GM21360 (cell line): ENCODE measurements at regions not wholly inside any gene's neighbourhood (a gene's known extent, or its start where the extent isn't known, plus 50 kb on each side); places are given as distances from the start of the nearest gene placed in this dataset.
"Not testable (repeated sequence)": the region's sequence is repeated elsewhere in the genome, so short reads cannot be mapped to it uniquely, and the experiment has no call there.

Experiments
- ATAC-seq: cut with Tn5 transposase; IDR thresholded peaks from one replicate; pipeline ENCODE4 v1.9.1; 2021; ENCODE audit warnings: mild to moderate bottlenecking, moderate library complexity; ENCODE audit not compliant: unreplicated experiment

DNA sequence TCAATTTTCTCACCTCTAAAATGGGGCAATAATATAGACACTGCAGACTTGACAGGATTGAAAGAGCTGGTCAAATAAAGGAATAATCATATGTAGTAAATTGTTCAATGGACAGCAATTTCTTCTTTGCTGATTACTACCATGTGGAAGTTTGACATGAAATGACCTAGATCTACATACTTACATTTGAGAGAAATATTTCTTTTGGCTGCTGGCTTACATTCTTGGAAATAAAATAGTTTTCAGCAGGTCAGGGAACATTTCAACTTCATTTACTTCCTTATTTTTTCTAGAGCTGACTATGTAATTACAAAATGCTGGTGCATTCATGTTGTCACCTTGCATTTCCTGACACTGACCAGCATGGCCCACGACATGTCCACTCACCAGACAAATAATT lies 294.6 kb upstream of the MIR17HG start:
- no peak for ATAC-seq

DNA sequence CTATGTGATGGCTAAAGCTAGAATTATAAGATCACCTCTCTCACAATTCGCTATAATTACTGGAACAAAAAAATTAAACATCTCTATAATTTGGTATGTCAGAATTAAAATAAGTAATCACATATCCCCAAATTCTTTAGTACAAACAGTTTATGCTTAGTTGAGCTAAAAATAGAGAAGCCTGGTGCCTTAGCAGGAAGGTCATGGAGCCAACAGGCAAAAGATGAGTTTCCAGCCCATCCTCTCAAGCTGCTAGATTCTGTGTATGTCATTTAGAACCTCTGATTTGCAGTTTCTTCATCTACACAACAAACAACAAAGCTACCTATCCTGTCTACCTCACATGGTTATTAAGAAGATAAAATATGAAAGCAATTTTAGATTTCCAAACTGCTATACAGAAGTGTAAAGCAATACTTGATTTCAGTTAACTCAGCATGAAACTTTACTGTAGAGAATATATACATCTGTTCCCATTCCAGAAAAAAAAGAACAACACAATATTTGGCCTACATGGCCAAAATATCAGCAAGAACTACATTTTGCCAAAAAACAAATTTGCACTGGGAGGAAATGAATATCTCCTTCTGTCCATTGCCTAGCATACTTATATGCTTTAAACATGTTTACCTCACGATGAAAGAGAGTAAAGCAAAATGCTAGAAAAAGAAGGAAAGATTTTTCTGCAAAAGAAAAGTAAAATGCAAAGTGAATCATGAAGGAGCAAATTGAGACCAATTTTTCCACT lies 294.0 kb upstream of the MIR17HG start:
- ATAC-seq: no peak

DNA sequence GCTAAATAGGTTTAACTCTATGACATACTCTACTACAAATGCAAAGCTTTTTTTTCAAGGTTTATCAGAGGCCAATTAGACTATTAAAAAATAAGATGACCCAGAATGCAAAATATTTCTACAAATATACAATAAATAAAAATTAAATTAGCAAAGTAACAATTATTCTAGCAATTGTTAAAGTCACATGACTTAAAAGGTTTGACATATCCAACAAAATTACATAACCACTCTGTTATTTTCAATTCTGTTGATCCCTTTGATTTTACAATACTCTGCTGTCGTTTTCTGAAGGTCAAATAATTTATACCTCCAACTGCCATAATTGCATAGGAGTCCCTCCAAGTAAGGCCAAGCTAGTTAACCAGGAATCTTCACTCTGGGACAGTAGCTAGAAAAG lies 292.6 kb upstream of the MIR17HG start:
- ATAC-seq: no peak

DNA sequence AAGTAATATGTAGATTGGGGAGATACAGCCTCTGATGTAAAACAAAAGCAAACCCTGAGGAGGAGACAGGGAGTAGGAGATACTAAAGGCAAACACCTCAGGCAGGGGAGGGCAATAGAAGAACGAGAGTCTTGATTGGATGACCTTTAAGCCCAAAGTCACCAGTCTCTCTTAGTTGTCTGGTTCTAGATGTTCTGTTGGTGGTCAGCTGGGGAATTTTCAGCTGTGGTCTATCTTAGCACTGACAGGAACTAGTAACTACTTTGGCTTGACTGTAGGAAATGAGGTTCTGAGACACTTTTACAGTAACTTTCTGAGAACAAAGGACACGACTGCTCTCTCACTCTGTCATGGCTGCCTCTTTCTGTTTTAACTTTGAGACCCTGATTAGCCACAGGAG lies 290.7 kb upstream of the MIR17HG start:
- ATAC-seq: peak; percentile 80

DNA sequence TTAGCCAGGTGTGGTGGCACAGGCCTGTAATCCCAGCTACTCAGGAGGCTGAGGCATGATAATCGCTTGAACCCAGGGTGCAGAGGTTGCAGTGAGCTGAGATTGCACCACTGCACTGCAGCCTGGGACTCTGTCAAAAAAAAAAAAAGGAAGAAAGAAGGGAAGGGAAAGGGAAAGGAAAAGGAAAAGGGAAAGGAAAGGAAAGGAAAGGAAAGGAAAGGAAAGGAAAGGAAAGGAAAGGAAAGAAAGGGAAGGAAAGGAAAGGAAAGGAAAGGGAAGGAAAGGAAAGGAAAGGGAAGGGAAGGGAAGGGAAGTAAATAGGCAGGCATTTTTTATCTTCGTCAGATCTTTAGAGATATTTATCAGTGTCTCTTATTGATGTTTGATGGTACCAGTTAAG lies 290.0 kb upstream of the MIR17HG start:
- ATAC-seq: not testable (repeated sequence)

DNA sequence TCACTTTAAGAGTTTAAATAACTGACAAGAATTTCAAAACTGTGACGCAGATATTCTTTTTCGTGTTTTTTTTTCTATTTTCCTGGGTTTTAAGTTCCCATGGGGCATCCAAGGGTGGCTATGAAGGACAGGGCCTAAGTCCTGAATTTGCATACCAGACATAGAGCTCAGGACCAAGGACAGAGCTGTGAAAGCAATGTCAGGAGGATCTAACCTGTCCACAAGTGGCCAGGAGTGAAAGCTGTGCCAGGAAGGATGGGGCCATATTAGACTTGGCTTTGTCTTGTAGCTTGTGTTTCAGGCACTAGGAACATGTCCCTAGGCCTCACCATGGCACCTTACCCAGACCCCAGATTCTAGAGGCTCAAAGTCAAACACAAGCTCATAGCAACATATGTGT lies 289.4 kb upstream of the MIR17HG start:
- no peak for ATAC-seq

DNA sequence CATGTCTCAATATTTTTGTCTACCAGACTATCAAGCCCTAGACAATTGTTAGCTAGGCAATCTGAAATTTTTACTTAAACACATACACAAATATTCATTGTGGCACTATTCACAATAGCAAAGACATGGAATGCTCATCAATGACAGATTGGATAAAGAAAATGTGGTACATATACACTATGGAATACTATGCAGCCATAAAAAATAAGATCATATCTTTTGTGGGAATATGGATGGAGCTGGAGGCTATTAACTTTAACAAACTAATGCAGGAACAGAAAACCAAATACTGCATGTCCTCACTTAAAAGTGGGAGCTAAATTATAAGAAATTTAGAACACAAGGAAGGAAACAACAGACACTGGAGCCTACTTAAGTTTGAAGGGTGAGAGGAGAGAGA lies 288.6 kb upstream of the MIR17HG start:
- ATAC-seq: no peak

DNA sequence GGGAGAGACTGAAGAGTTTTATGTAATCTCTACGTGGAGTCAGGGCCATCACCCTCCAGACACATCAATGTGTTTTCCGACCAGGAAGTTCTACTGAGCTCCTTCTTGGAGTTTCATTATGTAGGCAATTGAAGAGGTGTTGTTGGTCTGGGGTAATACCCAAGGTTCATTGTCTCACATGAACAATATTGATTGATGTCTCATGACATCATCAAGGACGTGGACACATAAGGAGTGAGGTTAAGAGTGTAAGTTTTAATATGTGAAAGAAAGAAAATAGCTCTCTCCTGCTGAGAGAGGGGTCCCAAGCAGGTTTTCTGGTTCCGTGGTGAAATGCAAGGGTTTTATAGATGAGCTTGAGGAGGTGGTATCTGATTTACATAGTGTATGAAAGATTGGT lies 280.7 kb upstream of the MIR17HG start:
- ATAC-seq: no peak

DNA sequence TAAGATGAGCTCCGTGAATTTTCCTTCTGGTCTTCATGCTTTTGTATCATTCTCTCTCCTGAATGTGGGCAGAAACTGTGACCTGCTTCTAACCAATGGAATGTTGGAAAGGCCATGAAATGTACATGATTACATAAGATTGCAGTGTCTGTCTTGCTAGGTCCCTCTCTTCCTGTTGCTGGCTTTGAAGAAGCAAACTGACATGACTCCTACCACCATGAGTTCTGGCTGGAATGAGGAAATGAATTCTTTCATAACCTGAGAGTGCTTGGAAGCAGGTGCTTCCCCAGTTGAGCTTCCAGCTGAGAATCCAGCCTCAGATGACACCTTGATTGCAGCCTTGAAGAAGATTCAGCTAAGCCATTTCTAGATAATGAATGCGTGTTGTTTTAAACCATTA lies 275.0 kb upstream of the MIR17HG start:
- ATAC-seq: no peak

DNA sequence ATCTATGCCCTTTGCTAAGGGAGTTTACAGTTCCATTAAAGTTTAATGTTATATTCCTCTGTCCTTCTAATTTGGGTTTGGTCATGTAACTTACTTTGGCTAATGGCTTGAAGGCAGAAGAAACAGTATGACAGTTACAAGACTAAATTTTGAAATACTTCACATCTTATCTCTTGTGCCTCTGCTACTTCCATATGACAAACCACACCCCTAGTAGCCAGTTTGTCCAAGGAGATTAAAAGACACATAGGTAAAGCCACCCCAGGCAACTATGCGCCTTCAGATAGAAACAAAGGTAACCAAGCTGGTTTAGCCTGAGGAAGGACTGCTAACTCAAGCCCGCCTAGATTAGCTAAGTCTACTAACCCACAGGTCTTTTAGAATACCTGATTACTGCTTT lies 273.4 kb upstream of the MIR17HG start:
- no peak for ATAC-seq

DNA sequence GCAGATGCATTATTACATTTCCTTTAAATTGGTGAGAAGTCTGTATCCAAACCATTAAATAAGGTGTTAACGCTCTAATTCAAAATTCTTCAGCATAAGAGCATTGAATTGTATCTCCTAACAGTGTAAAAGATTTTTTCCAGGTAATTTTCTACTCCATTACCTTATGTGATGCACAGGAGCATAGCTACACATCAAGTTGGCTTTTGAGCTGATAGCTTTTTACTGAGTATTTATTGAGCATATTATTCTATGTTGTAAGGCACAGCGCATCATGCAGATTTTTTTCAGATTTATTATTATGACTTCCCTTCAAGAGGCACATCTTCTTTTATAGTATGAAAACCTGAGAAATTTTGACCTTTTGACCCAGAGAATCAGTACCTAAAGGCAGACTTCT lies 270.7 kb upstream of the MIR17HG start:
- ATAC-seq: no peak

DNA sequence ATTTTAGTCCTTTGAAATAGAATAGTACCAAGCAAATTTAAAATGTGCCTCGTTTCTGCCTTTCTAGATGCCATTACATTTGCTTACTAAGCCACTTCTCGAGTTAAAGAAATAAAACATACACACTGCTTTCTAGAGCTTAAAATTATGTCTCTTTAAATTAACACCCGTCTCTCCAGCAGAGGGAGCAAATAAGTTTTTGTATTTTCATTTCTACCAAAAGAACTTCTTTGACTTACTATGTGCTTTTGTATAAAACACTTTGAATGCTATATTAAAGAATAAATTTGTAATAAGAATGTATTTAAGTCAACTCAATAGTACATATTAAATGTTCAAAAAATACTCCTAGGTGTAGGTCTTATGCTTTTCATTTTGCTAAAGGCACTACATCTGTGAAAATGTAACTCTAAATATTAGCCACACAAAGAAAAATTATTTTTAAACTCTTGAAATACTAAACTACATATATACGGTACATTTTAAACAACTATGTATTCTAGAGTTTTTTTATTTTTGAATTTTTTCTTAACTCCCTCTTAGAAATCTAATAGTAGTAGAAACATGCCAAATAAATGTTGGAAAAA lies 269.3 kb upstream of the MIR17HG start:
- no peak for ATAC-seq

DNA sequence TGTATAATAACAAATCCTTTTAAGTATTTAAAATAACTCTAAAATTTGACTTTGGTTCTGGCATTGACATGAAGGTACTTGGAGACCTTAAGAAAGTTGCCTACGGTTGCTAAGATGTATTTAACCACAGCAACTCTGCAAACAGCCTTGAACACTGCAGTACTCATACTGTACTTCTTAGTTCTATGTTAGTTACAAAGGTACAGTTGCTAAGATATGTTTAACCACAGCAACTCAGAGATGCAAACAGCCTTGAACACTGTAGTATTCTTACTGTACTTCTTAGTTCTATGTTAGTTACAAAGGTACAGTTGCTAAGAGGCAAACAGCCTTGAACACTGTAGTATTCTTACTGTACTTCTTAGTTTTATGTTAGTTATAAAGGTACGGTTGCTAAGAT lies 268.3 kb upstream of the MIR17HG start:
- no peak for ATAC-seq

DNA sequence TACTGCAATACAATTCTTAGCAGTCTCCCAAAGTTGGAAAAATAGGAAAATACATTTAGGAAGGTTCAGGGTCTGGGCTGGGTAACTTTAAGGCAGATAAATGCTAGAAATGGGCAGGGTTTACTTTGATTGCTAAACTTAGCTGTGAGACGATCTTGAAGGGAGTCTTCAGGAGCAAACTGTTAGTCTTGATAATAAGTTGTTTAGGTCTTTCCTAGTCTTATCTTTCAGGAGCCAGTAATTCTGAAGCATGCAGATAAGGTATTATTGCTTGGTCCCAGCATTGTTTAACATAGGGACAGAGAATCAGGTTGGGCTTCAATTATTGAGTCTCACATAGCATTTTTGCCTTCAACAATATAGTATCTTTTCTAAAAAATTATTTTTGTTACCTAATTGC lies 262.4 kb upstream of the MIR17HG start:
- no peak for ATAC-seq

DNA sequence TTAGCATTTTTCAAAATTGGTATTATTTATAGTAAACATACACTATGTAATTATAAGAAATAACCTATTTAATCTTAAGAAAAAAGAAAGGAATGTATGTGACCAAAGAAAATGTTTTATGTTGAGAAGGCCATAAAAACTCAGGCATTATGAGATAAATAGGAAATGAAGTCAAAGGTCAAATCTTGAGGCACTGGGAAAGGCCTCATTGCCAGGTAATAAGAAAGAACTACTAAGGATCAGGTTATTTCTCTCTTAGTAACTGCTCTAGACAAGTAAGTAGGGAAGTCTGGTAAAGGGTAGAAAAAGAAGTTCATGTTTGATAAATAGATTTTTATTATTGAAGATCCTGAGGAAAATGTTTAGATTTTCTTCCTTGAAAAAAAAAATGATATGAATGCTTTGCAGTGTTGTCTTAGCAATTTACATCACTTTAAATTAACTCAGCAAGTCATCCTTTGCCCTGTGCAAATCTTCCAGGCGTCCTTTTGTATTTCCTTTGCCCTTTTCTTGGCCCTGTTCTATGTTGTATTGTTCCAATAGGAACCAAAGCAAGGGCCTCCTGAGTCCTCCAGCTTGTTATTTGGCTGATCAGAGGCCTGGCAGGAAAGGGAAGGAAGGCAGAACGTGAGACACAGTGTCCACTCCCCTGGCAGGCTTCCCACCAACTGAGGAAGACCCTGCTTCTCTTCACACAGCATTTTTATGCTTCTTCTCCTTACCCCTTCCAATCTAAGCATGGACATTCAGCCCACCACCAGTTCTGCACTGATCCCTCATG lies 260.4 kb upstream of the MIR17HG start:
- no peak for ATAC-seq

DNA sequence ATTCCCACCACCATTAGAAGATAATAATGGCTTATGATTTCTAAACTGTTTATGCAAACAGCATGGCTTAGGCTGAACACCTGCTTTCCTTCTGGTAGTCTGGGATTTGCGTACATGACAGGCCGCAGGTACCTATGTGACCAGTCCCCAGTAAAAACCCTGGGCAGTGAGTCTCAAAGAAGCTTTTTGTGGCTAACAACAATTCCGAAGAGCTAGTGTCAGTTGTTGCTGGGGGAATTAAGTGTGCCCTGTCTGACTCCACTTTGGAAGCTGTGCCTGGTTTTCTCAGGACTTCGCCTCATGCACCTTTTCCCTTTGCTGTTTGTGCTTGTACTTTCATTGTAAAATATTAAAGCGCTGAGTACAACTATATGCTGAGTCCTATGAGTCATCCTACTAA lies 250.2 kb upstream of the MIR17HG start:
- ATAC-seq: no peak

DNA sequence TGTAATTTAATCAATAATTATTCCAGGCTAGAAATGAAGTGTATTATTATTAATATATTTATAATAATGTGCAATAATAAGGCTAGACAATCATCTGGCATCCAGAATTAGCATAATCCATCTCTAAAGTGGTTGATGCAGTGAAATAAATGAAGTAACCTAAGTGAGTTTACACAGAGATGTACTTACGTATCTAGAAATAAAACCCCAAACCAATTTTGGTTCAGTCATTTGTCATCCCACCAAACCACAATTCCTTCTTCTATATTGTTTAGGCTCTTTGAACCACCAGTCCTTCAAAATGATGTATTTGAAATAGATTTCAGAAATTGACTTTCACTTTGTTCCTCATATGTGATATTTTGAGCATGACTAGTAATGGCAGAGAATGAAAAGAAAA lies 247.6 kb upstream of the MIR17HG start:
- ATAC-seq: no peak

DNA sequence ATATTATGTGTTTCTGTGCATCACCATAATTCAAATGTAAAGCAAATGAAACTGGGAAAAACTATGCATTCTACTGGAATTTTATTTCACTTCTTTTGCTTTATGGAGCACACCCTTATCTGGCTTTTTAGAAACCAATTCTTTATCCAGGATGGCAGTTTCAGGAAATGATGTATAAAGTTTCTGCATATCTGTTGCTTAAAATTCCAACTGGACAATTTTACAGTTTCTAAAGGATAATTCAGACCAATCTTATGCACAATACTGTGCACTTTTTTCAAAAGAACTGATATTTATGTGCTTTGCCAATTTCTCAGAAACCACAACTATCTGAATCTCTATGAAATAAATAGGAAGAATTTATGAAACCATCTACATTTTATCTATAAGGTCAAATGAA lies 246.5 kb upstream of the MIR17HG start:
- ATAC-seq: no peak

DNA sequence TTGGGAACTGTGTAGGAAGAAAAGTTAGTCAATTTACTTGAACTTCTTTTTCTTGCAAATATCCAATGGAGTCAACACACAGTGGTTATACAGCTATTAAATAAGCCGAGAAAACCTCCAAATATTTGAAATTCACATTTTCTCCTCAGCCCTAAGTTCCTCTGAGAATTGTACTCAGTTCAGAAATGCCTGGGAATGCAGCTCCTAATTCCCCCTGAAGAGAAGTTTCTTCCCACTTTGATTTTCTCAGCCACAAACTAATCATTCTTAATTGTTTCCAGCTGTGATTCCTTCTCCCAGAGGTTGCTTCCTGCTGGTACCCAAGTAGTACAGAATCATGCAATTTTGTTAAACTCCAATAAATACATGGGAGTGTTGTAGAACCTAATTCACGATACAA lies 246.1 kb upstream of the MIR17HG start:
- ATAC-seq: no peak

DNA sequence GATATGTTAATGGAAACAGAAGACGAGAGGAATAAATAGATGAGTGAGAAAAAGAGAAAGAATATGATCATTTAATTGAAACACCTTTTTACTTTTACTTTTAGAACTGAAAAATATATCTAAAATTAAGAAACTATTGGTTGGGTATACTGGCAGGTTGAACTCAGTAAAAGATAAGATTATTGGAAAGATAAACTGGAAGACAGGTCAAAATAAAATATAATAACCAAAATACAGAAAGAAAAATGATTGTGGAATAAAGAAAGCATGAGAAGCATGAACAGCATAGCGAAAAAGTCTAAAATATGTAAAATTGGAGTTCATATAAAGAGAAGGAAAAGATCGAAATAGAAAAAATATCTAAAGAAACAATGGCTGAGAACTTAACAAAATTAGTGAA lies 242.2 kb upstream of the MIR17HG start:
- ATAC-seq: no peak

DNA sequence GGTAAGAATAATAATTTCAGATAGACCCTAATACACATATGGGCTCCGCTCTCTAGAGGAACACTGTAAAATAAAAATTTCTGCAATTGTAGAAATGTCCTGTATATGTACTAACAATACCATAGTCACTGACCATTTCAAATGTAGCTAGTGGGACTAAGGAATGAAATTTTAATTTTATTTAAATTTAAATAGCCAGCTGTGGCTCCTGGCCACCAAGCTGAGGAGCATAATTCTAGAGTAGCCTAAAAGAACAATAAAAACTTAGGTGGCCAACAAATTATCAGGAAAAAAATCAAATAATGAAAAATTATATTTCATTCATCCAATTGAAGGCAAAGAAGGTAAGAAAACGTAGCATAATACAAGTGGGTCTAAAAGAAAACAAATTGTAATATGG lies 240.9 kb upstream of the MIR17HG start:
- ATAC-seq: no peak

DNA sequence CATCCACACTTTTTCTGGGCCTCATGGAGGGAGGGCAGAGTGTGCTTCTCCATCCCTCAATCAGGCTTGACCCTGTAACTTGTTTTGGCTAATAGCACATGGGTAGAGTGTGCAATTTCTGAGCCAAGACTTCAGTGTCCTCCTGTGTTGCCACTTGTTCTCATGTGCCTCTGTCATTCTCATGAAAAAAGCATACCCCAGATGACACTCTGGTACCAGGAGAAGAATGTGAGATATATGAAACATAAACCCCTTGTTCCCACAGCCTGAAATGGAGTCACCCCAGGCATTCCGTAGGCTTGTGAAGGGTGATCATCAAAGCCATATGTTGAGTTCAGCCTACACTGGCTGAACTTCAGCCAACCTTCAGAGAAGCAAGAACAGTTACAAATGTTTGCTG lies 239.2 kb upstream of the MIR17HG start:
- no peak for ATAC-seq
